GM19438 (cell line): ENCODE measurements at regions not wholly inside any gene's neighbourhood (a gene's known extent, or its start where the extent isn't known, plus 50 kb on each side); places are given as distances from the start of the nearest gene placed in this dataset.

Source experiments
- ATAC-seq: cut with Tn5 transposase; IDR thresholded peaks from one replicate; pipeline ENCODE4 v1.9.1; 2021; ENCODE audit warnings: low read depth; ENCODE audit not compliant: unreplicated experiment

- no peak for ATAC-seq
Observed at GRCh38 chr2:59077981-59078531, 836.9 kb upstream of the FANCL start.

DNA sequence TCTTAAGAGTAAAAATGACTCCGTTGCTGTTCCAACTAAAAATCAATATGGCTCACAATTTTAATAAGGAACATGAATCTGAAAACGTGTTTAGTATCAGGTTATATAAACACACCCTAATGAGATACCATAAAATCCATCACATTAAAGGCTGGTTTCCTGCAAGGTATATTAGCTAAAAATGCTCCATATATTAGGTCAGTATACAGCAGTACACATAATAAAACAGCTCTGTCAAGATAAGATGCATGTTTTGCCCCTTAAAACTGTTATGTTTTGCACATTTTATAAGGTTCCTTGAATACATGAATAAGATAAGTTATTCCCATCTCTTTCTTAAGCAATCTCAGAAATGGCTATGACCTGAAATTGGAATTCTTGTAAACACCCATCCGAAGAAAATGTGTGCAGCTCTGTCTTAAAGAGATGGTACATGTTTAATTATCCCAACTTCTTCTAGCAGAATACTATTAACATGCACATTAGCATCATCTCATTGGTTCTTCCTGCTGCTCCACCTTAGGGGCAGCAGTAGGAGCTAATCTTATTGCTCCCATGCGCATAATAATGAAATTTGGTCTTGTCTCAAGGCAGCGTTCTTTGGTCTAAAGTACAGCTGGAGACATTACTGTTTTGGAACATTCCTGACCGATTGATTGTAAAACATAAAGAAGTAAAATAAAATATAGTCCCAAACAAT is 836.1 kb upstream of the FANCL start:
- no peak for ATAC-seq

DNA sequence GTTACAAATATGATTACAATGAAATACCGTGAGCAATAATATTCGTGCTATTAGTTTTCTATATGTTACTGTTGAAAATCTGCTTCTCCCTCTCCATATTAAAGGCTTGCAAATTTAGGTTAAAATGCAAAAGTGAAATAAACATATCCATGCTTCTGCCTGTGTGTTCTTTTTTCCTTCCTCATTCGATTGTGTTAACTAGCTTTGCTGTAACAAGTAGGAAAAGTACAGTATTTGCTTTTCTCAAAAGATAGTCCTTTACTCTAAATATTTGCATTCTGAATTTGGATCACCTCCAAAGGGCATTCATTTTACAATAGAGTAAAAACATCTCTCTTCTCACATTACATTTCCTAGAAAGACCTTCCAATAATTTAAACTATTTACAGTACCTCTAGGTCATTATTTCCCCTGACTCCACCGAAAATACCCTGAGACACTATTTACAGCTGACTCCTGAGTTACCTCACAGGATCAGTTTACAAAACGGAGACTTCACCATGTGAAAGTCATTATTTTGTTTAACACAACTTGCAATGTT is 835.0 kb upstream of the FANCL start:
- no peak for ATAC-seq

DNA sequence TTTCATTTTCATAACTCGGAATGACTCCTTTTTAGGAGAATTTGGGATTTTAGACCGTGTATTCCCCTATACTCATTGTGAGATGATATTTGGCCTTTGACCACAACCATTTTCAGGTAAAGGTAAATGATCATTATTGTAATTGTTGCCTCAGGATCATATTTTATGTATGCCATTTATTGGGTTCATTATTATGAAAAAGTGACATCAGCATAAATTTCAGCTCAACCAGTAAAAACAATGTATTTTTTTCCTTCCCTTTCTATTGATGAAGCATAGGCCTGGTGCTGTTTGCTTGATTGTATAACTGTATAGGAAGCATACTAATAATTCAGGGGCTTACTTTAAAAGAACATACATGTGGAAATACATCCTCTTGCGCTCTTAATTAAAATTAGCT is 832.9 kb upstream of the FANCL start:
- ATAC-seq, result no peak

DNA sequence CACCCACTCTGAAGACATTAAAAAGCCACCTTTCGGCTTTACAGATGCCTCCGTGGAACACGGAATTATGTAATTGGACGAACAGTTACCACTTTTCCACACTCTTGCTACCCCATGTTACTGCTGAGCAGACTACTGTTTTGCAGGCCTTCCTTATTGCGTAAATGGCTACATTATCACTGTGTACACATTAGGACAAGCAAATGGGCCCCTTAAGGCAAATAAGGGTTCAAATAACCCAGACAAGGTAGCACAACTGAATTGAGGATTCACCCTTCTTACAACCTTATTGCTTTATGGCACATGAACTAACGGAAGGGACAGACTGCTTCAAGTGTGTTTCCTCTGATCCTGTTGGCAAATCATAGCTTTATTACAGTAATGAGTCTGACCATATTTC is 832.2 kb upstream of the FANCL start:
- ATAC-seq, result no peak

GRCh38 chr2:59068255-59068654 is 827.1 kb upstream of the FANCL start:
- no peak for ATAC-seq

GRCh38 chr2:59066787-59067399 is 825.8 kb upstream of the FANCL start:
- ATAC-seq, result no peak

DNA sequence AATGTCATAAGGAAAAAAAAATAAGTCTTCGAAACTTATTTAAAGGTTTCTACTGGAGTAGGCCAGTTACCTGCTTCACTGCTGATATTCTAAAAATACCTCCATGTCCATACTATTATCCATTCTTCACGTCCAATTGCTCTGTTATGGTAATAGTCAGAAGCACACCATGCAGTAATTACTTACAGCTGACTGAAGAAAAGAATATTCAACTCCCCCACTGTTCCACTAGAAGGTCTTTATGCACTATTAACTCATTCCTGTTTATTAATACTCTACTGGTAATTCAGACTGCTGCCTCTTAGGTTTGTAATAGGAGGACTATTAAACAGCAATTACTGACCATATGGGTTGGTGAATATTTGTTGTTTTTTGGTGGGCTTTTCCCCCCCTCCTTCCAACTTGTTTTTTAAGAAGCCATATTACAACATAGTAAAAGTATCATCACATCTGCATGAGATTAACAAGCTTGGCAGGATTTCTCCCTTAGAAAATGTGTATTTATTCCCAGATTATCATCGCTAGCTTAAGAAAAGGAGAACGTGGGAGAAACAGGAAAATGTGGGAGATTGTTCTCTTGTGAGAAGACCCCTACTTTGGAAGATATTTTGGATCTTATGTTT is 806.4 kb upstream of the FANCL start:
- no peak for ATAC-seq

DNA sequence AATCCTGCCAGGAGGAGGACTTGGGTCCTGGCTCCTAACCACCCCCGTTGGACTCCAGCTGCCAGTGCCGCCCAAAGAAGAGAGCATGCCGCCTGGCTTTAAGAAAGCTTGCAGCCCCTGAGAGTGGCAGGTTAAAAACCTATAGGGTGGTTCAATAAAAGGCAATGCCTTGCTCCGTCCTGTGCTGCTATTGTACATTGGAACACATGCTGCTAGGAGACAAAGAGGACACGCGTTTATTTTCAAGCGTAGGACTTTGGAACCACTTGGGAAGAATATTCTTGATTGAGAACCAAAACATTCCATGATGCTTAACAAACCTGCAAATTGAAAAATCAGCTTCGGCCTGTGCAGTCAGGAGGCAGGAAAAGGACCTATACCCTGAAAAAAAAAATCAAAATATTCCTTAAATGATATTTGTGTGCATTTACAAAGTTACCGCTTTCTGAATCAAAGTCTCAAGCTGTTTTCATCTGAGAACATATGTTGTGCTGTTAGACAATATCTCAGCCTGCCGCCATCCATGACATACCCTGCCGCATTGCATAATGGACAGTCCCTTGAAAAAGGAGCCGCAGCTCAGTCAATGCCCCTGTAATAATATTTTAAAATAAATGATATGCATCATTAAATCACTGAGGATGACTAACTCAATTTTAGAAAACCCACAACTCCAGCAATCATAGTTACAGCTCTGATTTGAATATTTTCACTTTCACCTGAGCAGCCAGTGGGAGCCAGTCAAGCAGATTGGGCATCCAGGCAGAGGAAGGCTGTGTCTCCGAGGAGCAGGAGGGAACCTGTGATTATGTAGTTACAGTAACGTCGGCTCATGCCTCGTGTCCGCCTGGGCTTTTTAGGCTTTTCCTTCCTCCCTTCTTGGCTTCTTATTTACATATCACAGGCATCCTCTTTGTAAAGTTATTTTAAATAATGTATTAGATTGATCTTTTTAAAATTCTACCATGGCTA is 805.6 kb upstream of the FANCL start:
- no peak for ATAC-seq

DNA sequence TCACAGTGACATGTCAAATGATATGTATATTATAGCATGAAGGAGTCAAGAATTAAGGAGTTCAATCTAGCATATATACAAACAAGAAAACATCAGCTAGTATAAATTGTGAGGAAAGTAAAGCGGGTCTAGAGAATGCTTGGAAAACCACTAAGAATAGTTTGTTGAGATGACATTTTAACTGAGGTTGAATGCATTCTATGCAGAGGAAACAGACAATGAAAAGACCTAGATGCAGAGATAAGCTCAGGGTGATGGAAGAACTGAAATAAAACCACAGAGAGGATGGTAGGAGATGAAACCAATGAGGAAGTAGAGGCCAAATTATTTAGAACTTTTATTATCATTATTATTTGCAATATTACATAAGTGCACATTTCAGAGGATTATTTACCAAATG is 803.6 kb upstream of the FANCL start:
- ATAC-seq, result no peak

- no peak for ATAC-seq
Observed at GRCh38 chr2:59041139-59041538, 800.0 kb upstream of the FANCL start.

DNA sequence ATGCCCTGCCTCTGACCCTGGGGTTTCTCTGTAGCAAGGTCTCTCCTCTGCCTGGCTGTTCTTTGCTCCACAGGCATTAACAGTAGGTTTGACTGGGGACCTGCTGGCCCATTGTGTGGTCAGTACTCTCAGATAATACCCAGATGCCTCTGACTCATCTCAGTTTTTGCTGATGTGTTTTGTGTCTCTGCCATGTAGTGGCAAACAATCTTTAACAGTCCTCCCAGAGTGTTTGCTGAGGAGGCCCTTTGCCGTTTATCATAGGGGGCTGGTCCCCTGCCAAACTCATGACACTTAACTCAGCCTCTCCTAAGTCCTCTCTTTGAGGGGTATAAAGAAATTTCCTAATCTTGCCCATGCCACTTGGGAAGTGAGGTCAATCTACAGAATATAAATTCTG is 793.7 kb upstream of the FANCL start:
- ATAC-seq, result no peak

DNA sequence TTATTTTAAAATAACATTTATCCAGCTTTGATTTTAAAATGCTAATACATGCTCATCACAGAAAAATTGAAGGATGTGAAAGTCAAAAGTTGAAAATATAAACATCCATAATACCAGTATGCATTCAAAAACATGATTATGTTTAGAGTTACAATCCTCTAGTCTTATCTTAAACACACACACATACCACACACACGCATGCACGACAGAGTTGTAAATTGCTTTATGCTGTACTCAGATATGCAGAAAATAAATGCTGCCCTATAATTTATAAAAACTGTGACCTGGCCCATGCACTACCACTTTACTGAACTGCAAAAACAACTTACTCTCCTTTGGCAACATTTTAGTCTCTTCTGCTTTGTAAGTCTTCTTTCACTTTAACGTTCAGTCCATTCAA is 793.0 kb upstream of the FANCL start:
- ATAC-seq, result no peak

DNA sequence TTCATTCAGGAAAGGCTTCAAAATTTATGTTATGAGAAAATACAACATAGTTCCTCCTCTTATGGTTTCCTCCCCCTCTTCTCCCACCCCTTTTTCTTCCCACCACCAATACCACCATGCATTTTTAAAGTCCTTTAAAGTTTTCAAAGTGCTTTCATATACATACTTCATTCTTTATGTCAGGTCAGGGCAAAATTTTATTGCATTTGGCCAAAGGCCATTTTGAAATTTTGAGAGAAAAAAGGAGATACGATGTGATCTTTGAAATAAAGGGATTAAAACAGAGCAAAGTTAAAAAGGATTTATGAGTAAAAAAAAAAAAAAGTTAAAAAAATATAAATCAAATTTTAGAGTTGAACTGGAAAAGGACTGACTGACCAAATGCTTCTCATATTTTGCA is 792.5 kb upstream of the FANCL start:
- ATAC-seq, result no peak

DNA sequence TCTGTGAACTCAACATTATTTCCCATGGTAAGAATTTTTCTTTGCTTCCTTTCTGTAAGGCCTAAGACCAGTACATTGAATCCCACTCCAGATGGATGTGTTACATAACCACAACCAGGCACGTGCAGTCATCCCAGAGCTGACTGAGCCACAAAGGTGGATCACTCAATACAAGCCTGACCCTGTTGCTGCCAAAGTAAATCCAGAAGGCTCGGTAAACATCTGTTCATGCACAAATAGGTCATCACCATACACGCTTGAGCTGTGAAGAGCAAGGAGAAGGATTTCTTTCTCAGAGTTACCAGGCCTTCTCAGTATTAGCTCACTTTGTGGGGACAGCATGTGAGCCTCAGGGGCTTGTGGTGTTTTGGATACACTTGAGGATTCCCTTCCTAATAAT is 791.4 kb upstream of the FANCL start:
- ATAC-seq, result no peak

GRCh38 chr2:59029058-59029457 is 787.9 kb upstream of the FANCL start:
- ATAC-seq, result no peak

GRCh38 chr2:59027320-59027719 is 786.2 kb upstream of the FANCL start:
- ATAC-seq, result no peak

DNA sequence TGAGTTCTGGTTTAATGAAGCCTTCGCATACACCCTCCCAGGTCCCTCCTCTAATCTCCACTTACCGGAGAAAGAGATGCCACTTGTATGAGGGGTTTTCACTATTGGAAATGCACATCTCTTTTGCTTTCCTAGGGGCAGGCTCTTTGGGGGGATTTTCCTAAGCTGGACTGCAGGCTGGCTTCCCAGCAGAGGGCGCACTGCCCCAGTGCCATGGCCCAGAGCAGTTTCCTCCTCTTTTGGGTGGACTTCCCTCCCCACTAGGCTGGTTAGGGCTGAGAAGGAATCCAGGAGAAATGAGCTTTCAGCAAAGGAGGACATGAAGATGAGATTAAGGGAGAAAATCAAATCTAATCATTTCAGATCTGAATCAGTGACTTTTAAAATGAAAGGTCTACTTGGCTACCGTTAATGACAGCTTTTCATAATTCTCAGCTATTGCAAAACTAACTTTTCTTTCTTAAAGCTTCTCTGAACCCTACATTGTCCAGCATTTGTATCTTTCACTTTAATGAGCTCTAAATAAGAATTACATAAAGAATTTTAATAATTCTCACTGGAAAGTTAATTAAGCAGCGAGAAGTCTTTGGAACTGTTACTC is 784.1 kb upstream of the FANCL start:
- peak; percentile 78 for ATAC-seq

GRCh38 chr2:59021786-59022185 is 780.7 kb upstream of the FANCL start:
- ATAC-seq, result no peak

DNA sequence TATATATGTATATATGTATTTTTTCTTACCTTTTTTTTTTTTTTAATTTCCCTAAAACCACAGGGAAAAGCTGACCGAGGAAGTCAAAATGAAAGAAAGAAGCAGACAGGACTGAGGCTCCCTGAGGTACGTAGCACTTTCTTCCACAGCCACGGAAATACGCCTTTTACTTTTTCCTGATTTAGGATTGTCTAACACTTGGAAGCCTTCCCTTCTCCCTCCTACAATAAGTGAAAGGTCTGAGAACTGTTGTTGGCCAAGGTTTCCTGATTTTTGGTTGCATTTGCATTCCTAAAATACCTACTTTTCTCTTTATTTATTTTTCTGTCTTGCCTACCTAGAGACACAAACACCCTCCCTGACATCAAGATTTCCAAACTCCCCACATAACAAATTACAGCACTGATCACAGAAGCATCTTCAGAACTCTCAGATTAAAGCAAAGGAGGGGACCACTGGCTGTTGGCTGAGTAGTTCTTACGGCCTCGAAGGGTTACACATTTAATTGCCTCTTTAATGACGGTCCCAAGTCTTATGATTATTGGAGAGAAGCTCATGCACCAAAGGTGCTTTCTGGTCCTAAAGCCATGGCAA is 778.5 kb upstream of the FANCL start:
- no peak for ATAC-seq
